ENCODE measurements at regions not wholly inside any gene's neighbourhood (a gene's known extent, or its start where the extent isn't known, plus 50 kb on each side); places are given as distances from the start of the nearest gene placed in this dataset.

- Histone ChIP-seq H3K27ac (no peak overlapping the region), H3K36me3 (no peaks in the 10 kb centered on the region), H3K4me1 (ENCODE audit: control insufficient read depth in 1 of 2, insufficient read depth in 1 of 2, low read depth in 1 of 2, low read length in 1 of 2) (no peaks in the 10 kb centered on the region), H3K9me3 (no peaks in the 10 kb centered on the region), H3K27me3 (no peaks in the 10 kb centered on the region), H3K4me3 (ENCODE audit: low read depth in 1 of 2, low read length in 1 of 2) (no peak overlapping the region)
- no peak for TF ChIP-seq CTCF (IDR thresholded peaks at IDR 0.05)
Observed at GRCh38 chr12:60421741-60422140, 825.9 kb downstream of the SLC16A7 start.

- Histone ChIP-seq H3K27me3 (no peaks in the 10 kb centered on the region), H3K4me1 (ENCODE audit: control insufficient read depth in 1 of 2, insufficient read depth in 1 of 2, low read depth in 1 of 2, low read length in 1 of 2) (no peaks in the 10 kb centered on the region), H3K4me3 (ENCODE audit: low read depth in 1 of 2, low read length in 1 of 2) (no peak overlapping the region), H3K27ac (no peak overlapping the region), H3K36me3 (no peaks in the 10 kb centered on the region), H3K9me3 (no peaks in the 10 kb centered on the region)
- no peak for TF ChIP-seq CTCF (IDR thresholded peaks at IDR 0.05)
Observed at GRCh38 chr12:60437297-60437696, 841.5 kb downstream of the SLC16A7 start.

- TF ChIP-seq CTCF (IDR thresholded peaks at IDR 0.05), result no peak
- Histone ChIP-seq H3K4me3 (ENCODE audit: low read depth in 1 of 2, low read length in 1 of 2) (no peak overlapping the region), H3K36me3 (no peaks in the 10 kb centered on the region), H3K4me1 (ENCODE audit: control insufficient read depth in 1 of 2, insufficient read depth in 1 of 2, low read depth in 1 of 2, low read length in 1 of 2) (no peaks in the 10 kb centered on the region), H3K9me3 (no peaks in the 10 kb centered on the region), H3K27me3 (no peaks in the 10 kb centered on the region), H3K27ac (no peak overlapping the region)
Observed at GRCh38 chr12:60441577-60441976, 845.7 kb downstream of the SLC16A7 start.

GRCh38 chr12:60451457-60451856 is 855.6 kb downstream of the SLC16A7 start:
- Histone ChIP-seq H3K4me3 (ENCODE audit: low read depth in 1 of 2, low read length in 1 of 2) (no peak overlapping the region), H3K27ac (no peak overlapping the region), H3K27me3 (no peaks in the 10 kb centered on the region), H3K36me3 (no peaks in the 10 kb centered on the region), H3K9me3 (no peaks in the 10 kb centered on the region), H3K4me1 (ENCODE audit: control insufficient read depth in 1 of 2, insufficient read depth in 1 of 2, low read depth in 1 of 2, low read length in 1 of 2) (no peaks in the 10 kb centered on the region)
- TF ChIP-seq CTCF (IDR thresholded peaks at IDR 0.05), result no peak

GRCh38 chr12:60465060-60465459 is 869.2 kb downstream of the SLC16A7 start:
- TF ChIP-seq CTCF (IDR thresholded peaks at IDR 0.05), result no peak

GRCh38 chr12:60468546-60468945 is 872.7 kb downstream of the SLC16A7 start:
- no peak overlapping the region for H3K4me3 ChIP-seq (ENCODE audit: low read depth in 1 of 2, low read length in 1 of 2)
- no peaks in the 10 kb centered on the region for H3K9me3 ChIP-seq
- no peaks in the 10 kb centered on the region for H3K4me1 ChIP-seq (ENCODE audit: control insufficient read depth in 1 of 2, insufficient read depth in 1 of 2, low read depth in 1 of 2, low read length in 1 of 2)
- no peaks in the 10 kb centered on the region for H3K27me3 ChIP-seq
- H3K27ac ChIP-seq, result no peak overlapping the region
- no peak for TF ChIP-seq CTCF (IDR thresholded peaks at IDR 0.05)
- no peaks in the 10 kb centered on the region for H3K36me3 ChIP-seq

More at GRCh38 chr12:60465060-60465459, 869.2 kb downstream of the SLC16A7 start:
- no peaks in the 10 kb centered on the region for H3K27me3 ChIP-seq
- no peaks in the 10 kb centered on the region for H3K9me3 ChIP-seq
- H3K4me1 ChIP-seq (ENCODE audit: control insufficient read depth in 1 of 2, insufficient read depth in 1 of 2, low read depth in 1 of 2, low read length in 1 of 2), result no peaks in the 10 kb centered on the region
- H3K4me3 ChIP-seq (ENCODE audit: low read depth in 1 of 2, low read length in 1 of 2), result no peak overlapping the region
- no peak overlapping the region for H3K27ac ChIP-seq
- H3K36me3 ChIP-seq, result no peaks in the 10 kb centered on the region

All from neutrophil (primary cell).